ENCODE measurements at regions not wholly inside any gene's neighbourhood (a gene's known extent, or its start where the extent isn't known, plus 50 kb on each side); places are given as distances from the start of the nearest gene placed in this dataset.

- TF ChIP-seq POLR2A (IDR thresholded peaks at IDR 0.05; ENCODE audit: low read depth, low read length) (no peak), POLR2AphosphoS5 (IDR thresholded peaks at IDR 0.05; ENCODE audit: low read depth, low read length) (no peak), TAF1 (IDR thresholded peaks at IDR 0.05; ENCODE audit: low read depth, low read length) (no peak), SPI1 (IDR thresholded peaks at IDR 0.05; ENCODE audit: low read depth, low read length) (no peak), PAX5 (IDR thresholded peaks at IDR 0.05; ENCODE audit: insufficient read depth, low read length, severe bottlenecking) (no peak)
Observed at GRCh38 chr7:140263277-140263676, 86.5 kb upstream of the KDM7A start.
